OCI-LY7 (cell line): ENCODE measurements at regions not wholly inside any gene's neighbourhood (a gene's known extent, or its start where the extent isn't known, plus 50 kb on each side); places are given as distances from the start of the nearest gene placed in this dataset.

Experiments used
- BruUV-seq: library from RNA; stranded (reverse); fragments of 400-500 nt; replicated peaks from 2 replicates; lab custom pipeline; 2021; lab: Mats Ljungman, UMichigan
- CTCF ChIA-PET: fragments of 300-600 bp; sonication (Branson Sonifier 250); formaldehyde crosslinking; loops from one replicate; lab custom pipeline; 2022; ENCODE audit warnings: antibody characterized with exemption; ENCODE audit not compliant: unreplicated experiment; lab: Charles Lee
- POLR2A ChIA-PET: fragments of 300-600 bp; sonication (Branson Sonifier 250); formaldehyde crosslinking; loops from one replicate; lab custom pipeline; 2022; ENCODE audit warnings: antibody characterized with exemption; lab: Charles Lee
- DNase-seq: peaks from one replicate; pipeline ENCODE4 v3.0.0-alpha.2; 2015; ENCODE audit warnings: low spot score
- H2AFZ ChIP-seq: fragments of 200-600 bp; sonication (generic), shearing (Covaris generic); 2 replicates; pipeline ENCODE4 v1.6.1; 2014; ENCODE audit warnings: mild to moderate bottlenecking, antibody characterized with exemption, low read length, moderate library complexity
- H3K27ac ChIP-seq: fragments of 200-600 bp; sonication (generic); 2 replicates; pipeline ENCODE4 v1.5.1; 2014; ENCODE audit warnings: mixed run types, low read depth, mild to moderate bottlenecking, moderate library complexity, low read length, inconsistent platforms; ENCODE audit not compliant: poor library complexity, severe bottlenecking
- H3K36me3 ChIP-seq: fragments of 200-600 bp; sonication (generic); 2 replicates; pipeline ENCODE4 v1.6.1; 2014; ENCODE audit warnings: mild to moderate bottlenecking, antibody characterized with exemption, low read length, moderate library complexity, mixed read lengths; ENCODE audit not compliant: insufficient read depth
- H3K4me1 ChIP-seq: fragments of 200-600 bp; sonication (generic); 2 replicates; pipeline ENCODE4 v1.5.1; 2014; ENCODE audit warnings: mild to moderate bottlenecking, low read length; ENCODE audit not compliant: insufficient read depth, poor library complexity, severe bottlenecking
- H3K4me2 ChIP-seq: fragments of 200-600 bp; sonication (generic); 2 replicates; pipeline ENCODE4 v1.6.1; 2014; ENCODE audit warnings: mild to moderate bottlenecking, low read length
- H3K4me3 ChIP-seq: fragments of 200-600 bp; sonication (generic); 2 replicates; pipeline ENCODE4 v1.5.1; 2014; ENCODE audit warnings: mild to moderate bottlenecking, low read depth, low read length; ENCODE audit not compliant: poor library complexity, severe bottlenecking
- H3K79me2 ChIP-seq: fragments of 200-600 bp; sonication (generic); 2 replicates; pipeline ENCODE4 v1.6.1; 2016; ENCODE audit warnings: low read depth, mild to moderate bottlenecking, low read length, moderate library complexity, mixed read lengths; ENCODE audit not compliant: insufficient read depth
- H3K9me2 ChIP-seq: fragments of 200-600 bp; sonication (generic); 2 replicates; pipeline ENCODE4 v1.6.1; 2016; ENCODE audit warnings: mild to moderate bottlenecking, low read length, mixed read lengths; ENCODE audit not compliant: insufficient read depth
- H3K9me3 ChIP-seq: fragments of 200-600 bp; sonication (generic); 2 replicates; pipeline ENCODE4 v1.6.1; 2014; ENCODE audit warnings: mild to moderate bottlenecking, mixed run types, low read length, mixed read lengths
- H4K20me1 ChIP-seq: fragments of 200-600 bp; sonication (generic); 2 replicates; pipeline ENCODE4 v1.6.1; 2014; ENCODE audit warnings: mild to moderate bottlenecking, antibody characterized with exemption, low read length, moderate library complexity, mixed read lengths; ENCODE audit not compliant: insufficient read depth
- EZH2phosphoT487 ChIP-seq: fragments of 200-600 bp; sonication (generic); IDR thresholded peaks from 2 replicates; pipeline ENCODE4 v1.6.1; 2018; ENCODE audit warnings: low read depth, borderline replicate concordance, mild to moderate bottlenecking, mixed run types, antibody characterized with exemption, low read length, moderate library complexity, mixed read lengths
- intact Hi-C: fragments of 100-400 bp; cut with micrococcal nuclease; formaldehyde crosslinking; loops from one replicate; pipeline ENCODE4 v1.10.0; 2022; ENCODE audit not compliant: unreplicated experiment
- TF ChIP-seq, protein P1 (sequence below): fragments of 200-600 bp; sonication (generic); conservative IDR thresholded peaks from 2 replicates; pipeline ENCODE4 v1.5.1; 2014; ENCODE audit warnings: mild to moderate bottlenecking, antibody characterized with exemption, low read length, moderate library complexity, mixed read lengths

DNA sequence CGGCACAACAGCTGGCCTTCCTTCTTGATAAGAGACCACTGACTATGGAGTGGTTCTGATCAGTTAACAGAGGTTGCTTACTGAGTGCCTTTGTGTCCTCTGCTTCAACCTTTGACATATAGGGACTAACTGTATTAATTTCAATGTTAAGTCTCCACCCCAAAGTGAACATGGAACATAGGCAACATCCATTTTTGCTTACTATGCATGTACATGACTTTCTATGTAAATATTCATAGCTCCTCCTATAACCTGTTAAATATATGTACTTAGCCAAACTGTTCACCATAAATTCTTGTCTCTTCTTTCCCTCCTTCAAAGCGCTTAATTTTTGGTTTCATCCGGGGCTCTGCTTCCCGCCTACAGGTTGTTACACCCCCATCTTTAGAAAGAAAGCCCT, 334.8 kb downstream of the EPM2A start:
- Histone ChIP-seq H3K9me3 (no peaks in the 10 kb centered on the region), H3K79me2 (no peaks in the 10 kb centered on the region), H3K36me3 (no peaks in the 10 kb centered on the region), H3K4me3 (no peak overlapping the region), H3K9me2 (no peaks in the 10 kb centered on the region), H3K4me2 (no peak overlapping the region), H2AFZ (no peak overlapping the region), H3K4me1 (no peaks in the 10 kb centered on the region), H4K20me1 (no peaks in the 10 kb centered on the region), H3K27ac (no peak overlapping the region)
- CTCF ChIA-PET, result no interaction called here
- POLR2A ChIA-PET, result no interaction called here
- TF ChIP-seq, protein P1, sequence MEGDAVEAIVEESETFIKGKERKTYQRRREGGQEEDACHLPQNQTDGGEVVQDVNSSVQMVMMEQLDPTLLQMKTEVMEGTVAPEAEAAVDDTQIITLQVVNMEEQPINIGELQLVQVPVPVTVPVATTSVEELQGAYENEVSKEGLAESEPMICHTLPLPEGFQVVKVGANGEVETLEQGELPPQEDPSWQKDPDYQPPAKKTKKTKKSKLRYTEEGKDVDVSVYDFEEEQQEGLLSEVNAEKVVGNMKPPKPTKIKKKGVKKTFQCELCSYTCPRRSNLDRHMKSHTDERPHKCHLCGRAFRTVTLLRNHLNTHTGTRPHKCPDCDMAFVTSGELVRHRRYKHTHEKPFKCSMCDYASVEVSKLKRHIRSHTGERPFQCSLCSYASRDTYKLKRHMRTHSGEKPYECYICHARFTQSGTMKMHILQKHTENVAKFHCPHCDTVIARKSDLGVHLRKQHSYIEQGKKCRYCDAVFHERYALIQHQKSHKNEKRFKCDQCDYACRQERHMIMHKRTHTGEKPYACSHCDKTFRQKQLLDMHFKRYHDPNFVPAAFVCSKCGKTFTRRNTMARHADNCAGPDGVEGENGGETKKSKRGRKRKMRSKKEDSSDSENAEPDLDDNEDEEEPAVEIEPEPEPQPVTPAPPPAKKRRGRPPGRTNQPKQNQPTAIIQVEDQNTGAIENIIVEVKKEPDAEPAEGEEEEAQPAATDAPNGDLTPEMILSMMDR, result no peak
- TF ChIP-seq EZH2phosphoT487, result no peak
- intact Hi-C loops, result no loop called here
- DNase-seq, result no peak
- BruUV-seq, result no TSS peak

DNA sequence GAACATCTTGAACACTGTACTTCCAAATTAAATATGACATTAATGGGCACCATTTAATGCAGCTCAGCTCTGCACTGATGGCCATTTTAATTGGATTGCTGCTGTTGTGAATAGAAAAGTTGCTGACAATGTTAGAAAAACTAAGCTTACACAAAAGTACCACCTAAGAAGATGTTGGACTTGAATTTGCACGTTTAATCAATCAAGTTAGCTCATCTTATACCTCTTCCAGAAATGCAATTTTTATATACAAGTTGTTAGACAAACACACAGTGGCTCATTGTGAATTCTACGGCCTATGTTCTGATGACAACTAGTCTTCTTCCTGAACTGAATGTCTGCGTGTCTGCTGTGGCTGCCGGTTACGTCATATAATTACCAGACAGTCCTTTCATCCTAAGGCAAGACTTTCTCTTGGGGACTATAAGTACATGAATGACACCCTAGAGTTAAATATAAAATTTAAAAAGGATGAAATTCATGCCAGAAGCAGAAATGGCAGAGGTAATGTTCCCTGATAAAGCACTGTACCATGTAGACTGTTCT, 330.2 kb downstream of the EPM2A start:
- H3K4me3 ChIP-seq, result no peak overlapping the region
- no peaks in the 10 kb centered on the region for H3K9me2 ChIP-seq
- DNase-seq, result no peak
- no peak for TF ChIP-seq EZH2phosphoT487
- TF ChIP-seq, protein P1, result no peak
- H3K4me2 ChIP-seq, result no peak overlapping the region
- CTCF ChIA-PET, result no interaction called here
- no peaks in the 10 kb centered on the region for H3K36me3 ChIP-seq
- no TSS peak for BruUV-seq
- intact Hi-C loops, result no loop called here
- no peak overlapping the region for H2AFZ ChIP-seq
- H3K9me3 ChIP-seq, result no peaks in the 10 kb centered on the region
- no peaks in the 10 kb centered on the region for H3K79me2 ChIP-seq
- H4K20me1 ChIP-seq, result no peaks in the 10 kb centered on the region
- H3K27ac ChIP-seq, result no peak overlapping the region
- POLR2A ChIA-PET, result no interaction called here
- no peaks in the 10 kb centered on the region for H3K4me1 ChIP-seq

DNA sequence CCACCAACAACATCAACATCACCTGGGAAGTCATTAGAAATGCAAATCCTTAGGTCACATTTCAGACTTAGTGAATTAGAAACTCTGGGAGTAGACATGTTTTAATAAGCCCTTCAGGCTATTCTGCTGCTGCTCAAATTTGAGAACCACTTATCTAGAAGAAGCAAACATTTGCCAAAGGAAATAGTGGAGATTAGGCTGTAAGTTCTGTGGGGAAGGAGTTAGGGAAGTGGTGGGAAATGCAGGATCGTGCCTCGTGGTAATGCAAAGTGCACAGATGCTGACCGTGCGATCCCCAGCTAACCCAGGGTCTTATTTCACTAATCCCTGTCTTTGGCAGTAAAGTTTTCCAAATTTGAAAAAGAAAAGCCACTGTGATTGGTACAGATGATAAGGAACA, 328.5 kb downstream of the EPM2A start:
- Histone ChIP-seq H3K9me3 (no peaks in the 10 kb centered on the region), H3K4me1 (no peaks in the 10 kb centered on the region), H3K9me2 (no peaks in the 10 kb centered on the region), H3K4me2 (no peak overlapping the region), H2AFZ (no peak overlapping the region), H3K79me2 (no peaks in the 10 kb centered on the region), H3K36me3 (no peaks in the 10 kb centered on the region), H3K4me3 (no peak overlapping the region), H3K27ac (no peak overlapping the region), H4K20me1 (no peaks in the 10 kb centered on the region)
- no peak for DNase-seq
- BruUV-seq, result no TSS peak
- TF ChIP-seq, protein P1, result no peak
- no peak for TF ChIP-seq EZH2phosphoT487
- ChIA-PET CTCF (no interaction called here), POLR2A (interaction anchor here (1.1 kb wide), 1 partner anchor 21 kb away, joined by 6 read pairs; no protein-coding TSS in a partner anchor)
- intact Hi-C loops, result no loop called here
